NCI-H1930 (cell line): ENCODE measurements at regions not wholly inside any gene's neighbourhood (a gene's known extent, or its start where the extent isn't known, plus 50 kb on each side); places are given as distances from the start of the nearest gene placed in this dataset.

Experiments
- DNase-seq, 2 experiments: peaks; one replicate each; lab custom pipeline; 2025; lab: John Stamatoyannopoulos, UW

- no peak for DNase-seq
These were observed 51.0 kb upstream of the BARX2 start for GRCh38 chr11:129324533-129325175.

GRCh38 chr11:129323896-129324502 is 51.6 kb upstream of the BARX2 start:
- peak in 1 of 2 experiments; percentile 4 for DNase-seq

GRCh38 chr11:129322941-129323340 is 52.7 kb upstream of the BARX2 start:
- DNase-seq, result no peak

- DNase-seq, result no peak
These were observed 54.6 kb upstream of the BARX2 start for GRCh38 chr11:129321076-129321475.

- no peak for DNase-seq
These were observed 55.2 kb upstream of the BARX2 start for GRCh38 chr11:129320494-129320893.

GRCh38 chr11:129319751-129320150 is 55.9 kb upstream of the BARX2 start:
- DNase-seq, result no peak

- no peak for DNase-seq
These were observed 56.4 kb upstream of the BARX2 start for GRCh38 chr11:129319201-129319600.

GRCh38 chr11:129317571-129317970 is 58.1 kb upstream of the BARX2 start:
- DNase-seq, result no peak

- no peak for DNase-seq
These were observed 58.9 kb upstream of the BARX2 start for GRCh38 chr11:129316781-129317180.

- DNase-seq, result peak; percentile 60 to 62
These were observed 59.7 kb upstream of the BARX2 start for GRCh38 chr11:129315781-129316579.

GRCh38 chr11:129314371-129314770 is 61.3 kb upstream of the BARX2 start:
- no peak for DNase-seq

- DNase-seq, result no peak
These were observed 61.9 kb upstream of the BARX2 start for GRCh38 chr11:129313541-129314297.

- no peak for DNase-seq
These were observed 62.7 kb upstream of the BARX2 start for GRCh38 chr11:129312730-129313503.

GRCh38 chr11:129308241-129308865 is 67.3 kb upstream of the BARX2 start:
- DNase-seq, result no peak

- no peak for DNase-seq
These were observed 68.5 kb upstream of the BARX2 start for GRCh38 chr11:129307162-129307561.

GRCh38 chr11:129302386-129303101 is 73.1 kb upstream of the BARX2 start:
- no peak for DNase-seq

GRCh38 chr11:129300099-129300498 is 75.5 kb upstream of the BARX2 start:
- no peak for DNase-seq

GRCh38 chr11:129298988-129299387 is 76.7 kb upstream of the BARX2 start:
- DNase-seq, result no peak

GRCh38 chr11:129295746-129296145 is 79.9 kb upstream of the BARX2 start:
- DNase-seq, result no peak

GRCh38 chr11:129292771-129293170 is 82.9 kb upstream of the BARX2 start:
- no peak for DNase-seq
